Ovary (tissue), 7 donors: ENCODE measurements at regions not wholly inside any gene's neighbourhood (a gene's known extent, or its start where the extent isn't known, plus 50 kb on each side); places are given as distances from the start of the nearest gene placed in this dataset.

Source experiments
- DNase-seq, 5 donors: peaks; one replicate each; pipeline ENCODE4 v3.0.0-alpha.2; 2019 to 2020
- H3K27ac ChIP-seq, 2 donors: fragments of 200-600 bp; one replicate each; pipeline versions ENCODE4 v1.5.1 to v1.8.0; 2019 to 2022
- H3K27me3 ChIP-seq: fragments of 200-600 bp; one replicate; pipeline ENCODE4 v1.8.0; 2022
- H3K36me3 ChIP-seq: fragments of 200-600 bp; sonication (generic); one replicate; pipeline ENCODE4 v1.5.1; 2019
- H3K4me1 ChIP-seq: one replicate; pipeline ENCODE4 v1.8.1; 2013; ENCODE audit warnings: mild to moderate bottlenecking, moderate library complexity; ENCODE audit not compliant: insufficient read depth
- H3K4me3 ChIP-seq: fragments of 200-600 bp; sonication (generic); one replicate; pipeline ENCODE4 v1.5.1; 2017
- H3K9me3 ChIP-seq, 2 donors: fragments of 200-600 bp in 1 of 2; sonication (generic) in 1 of 2; one replicate each; pipeline versions ENCODE4 v1.5.1 to v1.8.1; 2013 to 2019; ENCODE audit warnings: mild to moderate bottlenecking in 1 of 2, moderate library complexity in 1 of 2
- CTCF ChIP-seq, 3 donors: fragments of 450-650 bp in 2 of 3; fragments of 200-600 bp in 1 of 3; IDR thresholded peaks; one replicate each; pipeline versions ENCODE4 v1.5.1 to v1.8.0; 2016 to 2022; ENCODE audit warnings: antibody characterized with exemption in 3 of 3, mild to moderate bottlenecking in 1 of 3
- EP300 ChIP-seq: sonication (generic); formaldehyde crosslinking; IDR thresholded peaks from one replicate; pipeline ENCODE4 v1.6.1; 2017; ENCODE audit warnings: antibody characterized with exemption
- POLR2A ChIP-seq: fragments of 450-650 bp; IDR thresholded peaks from one replicate; pipeline ENCODE4 v1.6.1; 2017; ENCODE audit warnings: antibody characterized with exemption, mild to moderate bottlenecking, moderate library complexity
- WGBS, 3 donors: extraction: QIAGEN DNeasy Blood & Tissue Kit in 1 of 3; methylation state at CpG; one replicate each; pipeline versions ENCODE4 v1.1.5 to v1.1.7; 2013 to 2017; 5-methylcytosine and 5-hydroxymethylcytosine counted together
- intact Hi-C, 4 donors: fragments of 100-400 bp; cut with DNase I; formaldehyde crosslinking; loops; one replicate each; pipeline versions ENCODE4 v1.11.0 to v1.15.1; 2022 to 2023
- donor health status: DM: no; HTN: no; CAD: no; lungs with moderate emphysema.
- donor health status: DM: no; HTN: no; CAD: no.
- donor health status: Bipolar disorder and iron deficiency.
- donor health status: DM: no; HTN: no; CAD: no.
- donor health status: DM: yes; HTN: yes; CAD: no.

DNA sequence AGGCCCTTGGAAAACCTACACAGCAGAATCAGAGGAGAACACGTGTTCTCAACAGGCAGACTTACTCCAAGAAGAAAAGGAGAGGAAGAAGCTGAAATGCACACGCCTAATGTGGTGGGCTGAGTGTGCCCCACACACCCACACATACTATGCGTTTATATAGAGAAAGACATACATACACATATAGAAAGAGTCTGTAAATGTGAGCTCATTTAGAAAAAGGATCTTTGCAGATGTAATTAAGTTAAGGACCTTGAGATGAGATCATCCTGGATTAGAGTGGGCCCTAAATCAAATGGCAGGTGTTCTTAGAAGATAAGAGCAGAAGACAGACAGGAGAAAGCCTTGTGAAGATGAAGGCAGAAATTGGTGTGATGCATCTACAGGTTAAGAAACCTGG is 87.2 kb upstream of the KLF3 start:
- intact Hi-C loops: no loop called here
- no peaks in the 10 kb centered on the region for H3K36me3 ChIP-seq
- TF ChIP-seq EP300: no peak
- no peaks in the 10 kb centered on the region for H3K27me3 ChIP-seq
- no peaks in the 10 kb centered on the region for H3K4me1 ChIP-seq
- WGBS, 3 donors: 85 to 96% (median 93%) methylated on average over 3 of the region's 3 CpGs
- H3K4me3 ChIP-seq: no peak overlapping the region
- no peak for DNase-seq
- no peaks in the 10 kb centered on the region for H3K9me3 ChIP-seq
- H3K27ac ChIP-seq: no peak overlapping the region

DNA sequence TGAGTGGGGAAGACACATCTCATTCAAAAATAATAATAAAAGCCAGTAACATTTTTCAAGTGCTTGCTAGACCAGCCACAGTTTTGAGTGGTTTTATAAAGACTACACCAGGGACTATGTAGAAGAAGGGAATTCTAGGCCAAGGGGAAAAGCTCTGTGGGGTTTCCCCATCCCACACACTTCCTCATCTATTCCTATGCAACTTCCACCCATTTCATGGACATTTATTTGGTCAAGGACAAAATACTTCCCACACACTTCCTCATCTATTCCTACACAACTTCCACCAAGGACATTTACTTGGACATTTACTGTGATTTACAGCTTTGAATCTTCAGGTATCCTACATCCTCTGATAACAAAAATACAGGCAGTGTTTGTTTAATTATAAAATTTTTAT is 86.5 kb upstream of the KLF3 start:
- TF ChIP-seq EP300 (no peak), CTCF (IDR thresholded peaks at IDR 0.05) (no peak), POLR2A (no peak)
- Histone ChIP-seq H3K9me3 (no peaks in the 10 kb centered on the region), H3K27ac (no peak overlapping the region), H3K36me3 (no peaks in the 10 kb centered on the region), H3K4me3 (no peak overlapping the region), H3K27me3 (no peaks in the 10 kb centered on the region), H3K4me1 (no peaks in the 10 kb centered on the region)
- intact Hi-C loops: no loop called here
- no peak for DNase-seq

GRCh38 chr4:38581426-38582106 is 82.4 kb upstream of the KLF3 start:
- Histone ChIP-seq H3K27ac (no peak overlapping the region), H3K36me3 (no peaks in the 10 kb centered on the region), H3K4me3 (no peak overlapping the region), H3K27me3 (no peaks in the 10 kb centered on the region), H3K4me1 (no peaks in the 10 kb centered on the region), H3K9me3 (no peaks in the 10 kb centered on the region)
- 48 to 54% (median 49%) methylated on average over 6 of the region's 6 CpGs for WGBS, 3 donors
- intact Hi-C loops: no loop called here
- no peak for DNase-seq
- TF ChIP-seq POLR2A: no peak

DNA sequence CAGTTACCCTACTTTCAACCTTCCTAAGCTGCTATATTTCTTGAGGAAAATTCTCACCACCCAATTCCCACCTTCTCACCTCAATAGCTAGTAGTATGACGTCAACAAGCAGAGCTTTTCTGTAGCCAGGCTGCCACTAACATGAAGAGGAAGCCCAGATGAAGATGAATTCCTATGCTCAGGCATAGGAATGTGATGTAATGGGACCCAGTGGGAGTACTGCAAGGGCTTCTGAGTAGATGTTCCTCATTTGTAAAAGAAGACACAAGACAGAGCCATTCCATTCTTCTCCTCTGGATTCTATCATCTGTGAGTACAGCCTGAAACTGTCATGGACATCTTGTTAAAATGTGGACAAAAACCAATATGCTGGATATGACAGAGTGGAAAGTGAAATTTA is 81.6 kb upstream of the KLF3 start:
- TF ChIP-seq EP300 (no peak), POLR2A (no peak), CTCF (IDR thresholded peaks at IDR 0.05) (no peak)
- Histone ChIP-seq H3K9me3 (no peaks in the 10 kb centered on the region), H3K4me3 (no peak overlapping the region), H3K27me3 (no peaks in the 10 kb centered on the region), H3K27ac (no peak overlapping the region), H3K4me1 (no peaks in the 10 kb centered on the region), H3K36me3 (no peaks in the 10 kb centered on the region)
- WGBS, 3 donors: 55 to 70% (median 69%) methylated on average over 1 of the region's 1 CpG
- intact Hi-C loops: no loop called here
- DNase-seq: no peak

DNA sequence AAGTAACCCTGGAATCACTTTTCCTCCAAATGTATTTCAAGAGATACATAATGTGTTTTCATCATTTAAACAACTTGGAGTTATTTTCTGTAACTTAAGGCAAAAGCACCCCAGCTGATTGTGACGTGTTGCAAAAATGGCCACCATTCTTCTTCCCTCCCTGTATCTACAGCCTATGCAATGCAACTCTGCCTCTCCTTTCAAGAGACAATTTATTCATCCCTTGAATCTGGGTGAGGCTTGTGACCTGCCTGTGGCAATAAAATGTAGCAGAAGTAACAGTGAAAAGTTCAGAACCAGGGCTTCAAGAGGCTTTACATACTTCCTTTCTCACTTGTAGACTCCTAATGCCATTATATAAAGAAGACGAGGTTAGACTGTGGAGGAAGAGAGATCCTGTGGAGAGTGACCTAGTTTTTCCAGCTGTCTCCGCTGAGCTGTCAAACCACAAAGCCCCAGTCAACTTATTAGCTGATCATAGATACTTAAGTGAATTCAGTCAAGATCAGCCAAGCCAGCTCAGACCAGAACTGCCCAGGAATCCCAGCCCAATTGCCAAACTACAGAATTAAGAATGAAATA is 81.0 kb upstream of the KLF3 start:
- Histone ChIP-seq H3K4me3 (no peak overlapping the region), H3K36me3 (no peaks in the 10 kb centered on the region), H3K27ac (no peak overlapping the region), H3K4me1 (no peaks in the 10 kb centered on the region), H3K27me3 (no peaks in the 10 kb centered on the region), H3K9me3 (no peaks in the 10 kb centered on the region)
- TF ChIP-seq EP300 (no peak), CTCF (IDR thresholded peaks at IDR 0.05) (no peak), POLR2A (no peak)
- no peak for DNase-seq
- 77 to 81% (median 81%) methylated on average over 3 of the region's 3 CpGs for WGBS, 3 donors
- intact Hi-C loops: no loop called here
